Endothelial cell of umbilical vein (primary cell): ENCODE measurements at regions not wholly inside any gene's neighbourhood (a gene's known extent, or its start where the extent isn't known, plus 50 kb on each side); places are given as distances from the start of the nearest gene placed in this dataset.

ENCODE experiments used
- BruUV-seq: library from RNA; stranded (reverse); fragments of 400-500 nt; replicated peaks from 2 replicates; lab custom pipeline; 2021; lab: Mats Ljungman, UMichigan
- CTCF ChIA-PET: fragments of 300-600, 350-600 bp; sonication (Branson Sonifier 250); formaldehyde crosslinking; loops from one replicate; lab custom pipeline; 2021; ENCODE audit warnings: antibody characterized with exemption, inconsistent platforms; lab: Charles Lee
- POLR2A ChIA-PET: fragments of 300-600, 350-600 bp; sonication (Branson Sonifier 250); formaldehyde crosslinking; loops from one replicate; lab custom pipeline; 2021; ENCODE audit warnings: antibody characterized with exemption, inconsistent platforms; lab: Charles Lee
- DNase-seq: peaks from one replicate; pipeline ENCODE4 v3.0.0-alpha.2; 2011; ENCODE audit warnings: low read depth, low spot score
- FAIRE-seq: peaks from 2 replicates; lab custom pipeline; 2011; peaks lifted over from hg19 to GRCh38; lab: Jason Lieb, UNC
- H2AFZ ChIP-seq: 2 replicates; pipeline ENCODE4 v1.6.0; 2012; ENCODE audit warnings: low read depth, low read length, control low read depth, inconsistent platforms
- H3K27ac ChIP-seq: 2 replicates; pipeline ENCODE4 v1.5.1; 2011; ENCODE audit warnings: low read depth, mild to moderate bottlenecking, control low read depth, low read length, moderate library complexity; ENCODE audit not compliant: insufficient read depth
- H3K27me3 ChIP-seq, 2 experiments: 2 replicates each; pipeline versions ENCODE4 v1.6.0 to v1.6.1; 2011; ENCODE audit warnings: low read length in 2 of 2, mixed read lengths in 1 of 2; ENCODE audit not compliant: control insufficient read depth in 2 of 2, insufficient read depth in 2 of 2
- H3K36me3 ChIP-seq, 2 experiments: 2 replicates in 1 of 2; 3 replicates in 1 of 2; pipeline ENCODE4 v1.5.1; 2011; ENCODE audit warnings: low read length in 2 of 2, mild to moderate bottlenecking in 1 of 2, moderate library complexity in 1 of 2; ENCODE audit not compliant: control insufficient read depth in 2 of 2, insufficient read depth in 2 of 2; ENCODE audit errors: extremely low read depth in 1 of 2
- H3K4me1 ChIP-seq: 3 replicates; pipeline ENCODE4 v1.5.1; 2011; ENCODE audit warnings: mild to moderate bottlenecking, low read length; ENCODE audit not compliant: control insufficient read depth, insufficient read depth; ENCODE audit errors: extremely low read depth
- H3K4me2 ChIP-seq: 2 replicates; pipeline ENCODE4 v1.6.1; 2011; ENCODE audit warnings: low read length, control low read depth, mixed read lengths; ENCODE audit not compliant: insufficient read depth
- H3K4me3 ChIP-seq, 3 experiments: fragments of 200-600 bp in 1 of 3; sonication (generic), shearing (Covaris generic) in 1 of 3; replicated peaks in 1 of 3; 2 replicates each; pipeline ENCODE4 v1.5.1; 2011 to 2016; ENCODE audit warnings: control low read depth in 3 of 3, low read length in 3 of 3, mild to moderate bottlenecking in 2 of 3, inconsistent platforms in 1 of 3, low read depth in 1 of 3, moderate library complexity in 1 of 3; ENCODE audit not compliant: insufficient read depth in 1 of 3
- H3K79me2 ChIP-seq: 2 replicates; pipeline ENCODE4 v1.6.0; 2012; ENCODE audit warnings: low read length, inconsistent platforms; ENCODE audit not compliant: control insufficient read depth, insufficient read depth
- H3K9ac ChIP-seq: replicated peaks from 2 replicates; pipeline ENCODE3; 2011; ENCODE audit warnings: low read length, control low read depth; ENCODE audit not compliant: insufficient read depth; ENCODE audit errors: extremely low read depth
- H3K9me1 ChIP-seq: replicated peaks from 3 replicates; pipeline ENCODE4 v1.6.0; 2011; ENCODE audit warnings: mild to moderate bottlenecking, low read length; ENCODE audit not compliant: control insufficient read depth, insufficient read depth; ENCODE audit errors: extremely low read depth
- H3K9me3 ChIP-seq: replicated peaks from 2 replicates; pipeline ENCODE4 v1.5.1; 2012; ENCODE audit warnings: low read length, inconsistent platforms; ENCODE audit not compliant: control insufficient read depth, insufficient read depth
- H4K20me1 ChIP-seq: replicated peaks from 2 replicates; pipeline ENCODE3; 2011; ENCODE audit warnings: mild to moderate bottlenecking, low read length; ENCODE audit not compliant: control insufficient read depth, insufficient read depth; ENCODE audit errors: extremely low read depth
- CTCF ChIP-seq, 2 donors: IDR thresholded peaks; 1 replicate in 1 of 2; 2 replicates in 1 of 2; pipeline ENCODE4 v1.5.1; 2011; ENCODE audit warnings: low read length in 2 of 2, mild to moderate bottlenecking in 2 of 2, moderate library complexity in 2 of 2, control low read depth in 1 of 2, inconsistent platforms in 1 of 2, low read depth in 1 of 2; ENCODE audit not compliant: insufficient read depth in 1 of 2; ENCODE audit errors: extremely low read depth in 1 of 2
- EZH2 ChIP-seq: IDR thresholded peaks from 2 replicates; pipeline ENCODE4 v1.6.1; 2012; ENCODE audit warnings: borderline replicate concordance, low read depth, mild to moderate bottlenecking, moderate library complexity, low read length, inconsistent platforms; ENCODE audit not compliant: severe bottlenecking
- FOS ChIP-seq: IDR thresholded peaks from 2 replicates; pipeline ENCODE4 v1.6.1; 2011; ENCODE audit warnings: mild to moderate bottlenecking, low read length, moderate library complexity, borderline replicate concordance; ENCODE audit not compliant: insufficient read depth
- GATA2 ChIP-seq: IDR thresholded peaks from 2 replicates; pipeline ENCODE4 v1.7.0; 2011; ENCODE audit warnings: low read depth, mild to moderate bottlenecking, moderate library complexity, mixed read lengths, low read length; ENCODE audit not compliant: insufficient read length, insufficient read depth
- JUN ChIP-seq: IDR thresholded peaks from 2 replicates; pipeline ENCODE4 v1.6.1; 2011; ENCODE audit warnings: borderline replicate concordance, low read depth; ENCODE audit not compliant: insufficient read length, insufficient read depth
- MAX ChIP-seq: IDR thresholded peaks from 2 replicates; pipeline ENCODE4 v1.6.1; 2011; ENCODE audit not compliant: insufficient read depth, insufficient read length
- POLR2A ChIP-seq: IDR thresholded peaks from 2 replicates; pipeline ENCODE4 v1.6.1; 2012; ENCODE audit warnings: low read depth, mild to moderate bottlenecking, control low read depth, low read length
- dilution Hi-C: fragments of 300-500 bp; cut with MboI; formaldehyde crosslinking; loops from one replicate; pipeline ENCODE4 v1.15.0; 2019; ENCODE audit warnings: low sequenced_read_pairs; ENCODE audit not compliant: extremely low pct_ligation_motif_present
- intact Hi-C: fragments of 100-400 bp; cut with micrococcal nuclease; formaldehyde crosslinking; loops from one replicate; pipeline ENCODE4 v1.10.0; 2022

- Histone ChIP-seq H3K9ac (no peak overlapping the region), H3K79me2 (no peaks in the 10 kb centered on the region), H3K9me3 (no peaks in the 10 kb centered on the region), H3K27ac (no peak overlapping the region), H3K9me1 (no peaks in the 10 kb centered on the region), H4K20me1 (no peaks in the 10 kb centered on the region), H3K27me3 (no peaks in the 10 kb centered on the region), H2AFZ (no peak overlapping the region), H3K4me2 (no peak overlapping the region), H3K4me1 (no peaks in the 10 kb centered on the region), H3K36me3 (no peaks in the 10 kb centered on the region), H3K4me3 (no peak overlapping the region)
- FAIRE-seq (no peak), DNase-seq (no peak)
- BruUV-seq, result no TSS peak
- ChIA-PET POLR2A (no interaction called here), CTCF (no interaction called here)
- intact Hi-C loops (no loop called here), dilution Hi-C loops (no loop called here)
- no peak for TF ChIP-seq MAX
- no peak for TF ChIP-seq EZH2
- TF ChIP-seq CTCF (IDR thresholded peaks at IDR 0.05; ENCODE audit: extremely low read depth in 1 of 2, insufficient read depth in 1 of 2, low read depth in 1 of 2, low read length in 2 of 2), result no peak
- no peak for TF ChIP-seq GATA2
- no peak for TF ChIP-seq POLR2A
- TF ChIP-seq FOS, result no peak
- no peak for TF ChIP-seq JUN
Observed at GRCh38 chr9:118940473-118940872, 428.8 kb downstream of the BRINP1 start.
